AG09309 (cell line): ENCODE measurements at regions not wholly inside any gene's neighbourhood (a gene's known extent, or its start where the extent isn't known, plus 50 kb on each side); places are given as distances from the start of the nearest gene placed in this dataset.

ENCODE experiments used
- DNase-seq: peaks from one replicate; pipeline ENCODE4 v3.0.0-alpha.2; 2010; ENCODE audit warnings: low read depth
- H3K4me3 ChIP-seq: 2 replicates; pipeline ENCODE4 v1.5.1; 2011; ENCODE audit warnings: mild to moderate bottlenecking, low read depth, low read length, moderate library complexity; ENCODE audit not compliant: control insufficient read depth
- CTCF ChIP-seq: IDR thresholded peaks from 2 replicates; pipeline ENCODE4 v1.5.1; 2011; ENCODE audit warnings: mild to moderate bottlenecking, low read depth, low read length, inconsistent platforms; ENCODE audit not compliant: insufficient read depth, control insufficient read depth; ENCODE audit errors: missing control alignments

DNA sequence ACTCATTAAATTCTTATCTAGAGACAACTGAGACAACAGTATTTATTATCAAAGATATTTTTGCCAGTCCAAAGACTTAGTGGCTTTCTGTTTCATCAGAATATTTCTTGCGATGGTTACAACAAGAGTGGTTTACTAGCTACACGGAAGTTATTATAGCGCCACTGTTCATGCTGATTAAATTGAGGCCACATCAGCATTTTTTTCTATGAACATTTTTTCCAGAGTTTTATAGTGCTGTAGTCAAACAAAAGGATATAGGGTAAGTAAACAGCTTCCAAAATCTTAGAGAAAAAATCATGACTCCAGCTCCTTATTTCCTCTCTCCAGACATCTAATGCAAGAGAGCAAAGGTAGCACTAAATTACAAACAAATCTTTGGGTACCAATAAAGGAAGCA, 1264.4 kb downstream of the ZPLD1 start:
- no peak overlapping the region for H3K4me3 ChIP-seq
- no peak for DNase-seq
- no peak for TF ChIP-seq CTCF

DNA sequence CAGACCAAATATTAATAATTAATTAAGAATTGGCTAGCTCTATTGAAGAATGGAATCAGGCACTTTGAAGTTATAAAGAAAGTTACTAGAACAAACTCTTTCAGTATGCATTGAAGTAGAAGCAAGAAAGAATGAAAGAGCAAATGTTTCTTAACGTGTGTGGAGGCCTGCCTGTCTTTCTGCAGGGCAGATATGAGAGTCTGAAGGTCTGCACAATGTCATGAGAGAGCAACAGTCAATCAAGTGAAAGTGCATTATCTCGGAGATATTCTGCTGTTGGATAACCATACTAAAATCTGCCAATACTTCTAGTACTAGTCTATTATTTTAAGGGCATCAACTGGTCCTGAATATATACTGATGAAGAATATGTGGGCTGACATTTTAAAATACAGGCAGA, 1270.8 kb downstream of the ZPLD1 start:
- DNase-seq: no peak
- TF ChIP-seq CTCF: no peak
- H3K4me3 ChIP-seq: no peak overlapping the region

GRCh38 chr3:103706671-103707070, 1271.9 kb downstream of the ZPLD1 start:
- DNase-seq: no peak
- H3K4me3 ChIP-seq: no peak overlapping the region
- TF ChIP-seq CTCF: no peak

- DNase-seq: no peak
- no peak for TF ChIP-seq CTCF
- H3K4me3 ChIP-seq: no peak overlapping the region
Observed at GRCh38 chr3:103711670-103712069, 1276.9 kb downstream of the ZPLD1 start.

GRCh38 chr3:103712320-103713008, 1277.6 kb downstream of the ZPLD1 start:
- DNase-seq: no peak
- TF ChIP-seq CTCF: no peak
- no peak overlapping the region for H3K4me3 ChIP-seq

DNA sequence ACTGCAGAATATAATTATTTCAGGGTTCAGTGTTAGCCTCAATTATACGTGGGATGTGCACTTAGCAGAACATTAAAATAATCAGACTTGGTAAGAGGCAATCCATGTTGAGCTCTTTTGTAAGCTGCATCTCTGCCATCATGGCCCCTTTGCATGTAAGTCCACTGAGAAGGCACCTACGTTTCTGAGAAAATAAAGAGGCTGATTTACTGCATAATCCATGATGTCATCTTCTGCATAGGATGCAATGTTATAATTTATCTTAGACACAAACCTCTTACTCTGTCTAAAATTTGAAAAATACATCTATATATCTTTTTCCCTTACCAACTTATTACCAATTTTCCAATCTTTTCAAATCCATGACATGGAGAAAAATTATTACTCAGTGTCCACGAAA, 1294.7 kb downstream of the ZPLD1 start:
- no peak for DNase-seq
- no peak for TF ChIP-seq CTCF

More for the DNA sequence above, 1294.7 kb downstream of the ZPLD1 start:
- no peak overlapping the region for H3K4me3 ChIP-seq
